GM19240 (cell line): ENCODE measurements at regions not wholly inside any gene's neighbourhood (a gene's known extent, or its start where the extent isn't known, plus 50 kb on each side); places are given as distances from the start of the nearest gene placed in this dataset.
A peak's percentile ranks its signal among the peaks of the same experiment; 100 is the strongest.

Source experiments
- DNase-seq: peaks from one replicate; pipeline ENCODE4 v3.0.0; 2011; ENCODE audit warnings: low spot score; ENCODE audit not compliant: insufficient read length

DNA sequence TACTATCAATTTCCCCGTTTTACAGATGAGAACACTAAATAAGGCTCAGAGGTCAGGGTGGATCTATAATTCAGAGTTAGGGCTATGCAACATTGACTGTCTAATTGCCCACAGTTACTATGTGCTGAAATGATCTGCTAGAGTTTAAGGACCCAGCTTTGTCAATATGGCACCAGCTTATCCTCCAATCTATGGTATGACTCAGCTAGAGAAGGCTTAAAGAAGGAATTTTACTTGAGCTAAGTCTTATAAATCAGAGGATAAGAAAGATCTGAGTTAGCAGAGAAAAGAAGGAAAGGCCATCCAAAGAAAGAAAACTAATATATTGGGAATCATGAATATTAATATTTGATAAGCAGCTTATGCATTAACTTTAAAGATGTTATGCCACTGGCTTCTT lies 78.1 kb downstream of the ASB9 start:
- DNase-seq = no peak

DNA sequence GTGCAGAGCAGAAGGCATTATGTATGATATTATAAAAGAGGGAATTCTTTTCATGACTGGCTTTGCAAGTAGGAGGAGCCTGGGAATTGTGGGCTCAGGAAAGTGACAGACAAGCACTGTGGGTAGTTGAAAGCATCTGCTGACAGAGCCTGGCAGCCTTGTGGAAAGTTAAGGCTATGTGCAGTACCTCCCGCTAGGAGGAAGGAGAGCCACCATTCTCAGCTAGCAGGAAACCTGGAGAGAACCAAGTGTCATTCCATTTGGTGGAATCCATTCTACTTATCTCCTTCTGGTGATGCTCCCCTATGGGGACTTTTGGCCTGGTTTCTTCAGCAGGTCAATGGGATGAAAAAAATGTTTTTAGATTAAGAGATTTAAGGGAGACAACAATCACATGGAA lies 81.8 kb downstream of the ASB9 start:
- DNase-seq = no peak

DNA sequence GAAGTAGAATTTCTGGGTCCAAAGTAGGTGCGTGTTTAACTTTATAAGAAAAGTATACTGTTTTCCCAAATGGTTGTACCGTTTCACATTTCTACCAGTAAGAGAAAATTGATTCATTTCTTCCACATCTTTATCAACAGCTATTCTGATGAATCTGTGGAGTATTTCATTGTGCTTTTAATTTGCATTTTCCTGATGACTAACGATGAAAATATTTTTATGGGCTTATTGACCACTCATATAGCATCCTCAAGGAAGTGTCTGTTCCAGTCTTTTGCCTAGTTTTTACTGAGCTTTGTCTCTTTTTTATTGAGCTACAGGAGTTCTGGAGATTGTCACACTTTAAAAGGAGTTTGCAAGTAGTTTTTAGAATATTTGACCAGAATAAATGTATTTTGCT lies 92.6 kb downstream of the ASB9 start:
- DNase-seq = no peak

DNA sequence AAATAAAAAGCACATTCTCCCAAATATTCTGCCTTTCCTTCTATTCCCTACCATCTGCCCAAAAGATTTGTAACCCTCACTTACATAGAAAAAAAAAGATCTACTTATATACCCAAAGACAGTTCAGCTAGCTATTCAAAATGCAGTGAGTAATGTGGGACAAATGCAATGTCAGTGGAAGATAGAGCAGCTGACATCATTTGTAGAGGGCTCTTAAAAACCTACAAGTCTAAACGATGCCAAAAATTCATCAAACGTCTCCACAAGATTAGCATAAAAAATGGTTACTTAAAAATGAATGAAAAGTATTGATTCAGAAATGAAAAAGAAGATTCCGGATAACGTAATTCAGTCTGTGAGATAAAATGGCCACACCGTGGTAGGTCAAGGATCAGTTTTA lies 96.5 kb downstream of the ASB9 start:
- DNase-seq = no peak

DNA sequence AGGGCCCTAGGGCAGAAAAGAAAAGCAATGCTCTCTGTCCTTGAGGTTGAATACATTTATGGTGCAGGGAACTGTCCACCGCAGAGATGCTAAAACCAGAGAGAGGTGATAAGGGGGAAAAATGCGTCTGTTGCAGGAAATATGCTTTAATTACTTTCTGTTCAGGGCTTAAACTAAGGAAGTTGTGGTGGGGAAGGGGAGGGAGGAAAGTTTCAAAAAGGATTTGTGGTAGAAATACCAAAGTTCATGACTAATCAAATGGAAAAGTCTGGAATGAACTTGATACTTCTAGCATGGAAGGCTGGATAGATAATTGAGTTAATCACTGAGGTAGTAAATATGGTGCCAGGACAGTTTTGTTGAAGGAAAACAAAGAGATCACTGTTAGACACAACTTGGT lies 99.0 kb downstream of the ASB9 start:
- DNase-seq = no peak

DNA sequence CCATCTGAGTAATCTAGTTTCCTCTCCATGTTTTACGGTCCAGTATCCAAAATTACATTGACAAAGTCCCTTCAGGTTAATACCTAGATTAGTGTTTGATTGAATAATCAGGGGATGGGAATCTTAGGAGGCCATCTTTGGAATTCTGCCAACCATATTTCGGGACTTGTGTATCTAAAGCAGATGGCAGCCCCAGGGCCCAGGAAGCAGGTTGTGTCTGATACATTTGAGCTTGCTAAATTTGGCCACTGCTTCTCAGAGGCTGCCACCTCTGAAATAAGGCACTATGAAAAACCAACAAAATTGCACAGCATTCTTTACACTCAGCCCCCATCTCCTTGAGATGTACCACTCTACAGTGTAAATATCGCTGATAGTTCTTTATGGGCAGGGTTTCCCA lies 102.1 kb downstream of the ASB9 start:
- DNase-seq = no peak

DNA sequence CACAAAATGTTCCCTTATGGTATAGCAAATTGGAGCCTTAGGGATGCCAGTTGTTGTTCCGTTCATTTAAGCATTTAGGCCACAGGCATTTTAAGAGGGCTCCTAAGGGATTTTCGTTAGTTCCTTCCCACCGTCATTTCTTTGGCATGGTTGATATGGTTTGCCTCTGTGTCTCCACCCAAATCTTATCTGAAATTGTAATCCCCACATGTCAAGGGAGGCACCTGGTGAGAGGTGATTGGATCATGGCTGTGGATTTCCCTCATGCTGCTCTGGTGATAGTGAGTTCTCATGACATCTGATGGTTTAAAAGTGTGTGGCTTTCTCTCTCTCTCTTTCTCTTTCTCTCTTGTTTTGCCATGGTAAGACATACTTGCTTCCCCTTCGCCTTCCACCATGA lies 104.1 kb downstream of the ASB9 start:
- no peak for DNase-seq

DNA sequence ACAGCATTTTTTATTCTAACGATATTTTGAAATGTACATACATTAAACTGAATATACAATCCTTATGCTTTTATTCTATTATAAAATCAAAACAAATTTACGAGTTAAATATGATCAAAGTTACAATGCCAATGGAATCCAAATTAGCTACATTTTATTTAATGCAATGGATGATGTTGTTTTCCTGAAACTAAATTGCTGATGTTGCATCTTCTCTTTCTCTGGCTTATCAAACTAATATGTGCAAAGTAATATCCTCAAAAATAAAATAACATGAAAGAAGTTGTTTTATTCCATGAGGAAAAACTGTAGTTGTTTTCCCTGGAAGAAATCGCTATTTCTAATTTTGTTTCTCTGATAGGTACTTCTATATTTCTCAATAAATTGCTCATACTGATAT lies 106.8 kb downstream of the ASB9 start:
- DNase-seq = no peak

DNA sequence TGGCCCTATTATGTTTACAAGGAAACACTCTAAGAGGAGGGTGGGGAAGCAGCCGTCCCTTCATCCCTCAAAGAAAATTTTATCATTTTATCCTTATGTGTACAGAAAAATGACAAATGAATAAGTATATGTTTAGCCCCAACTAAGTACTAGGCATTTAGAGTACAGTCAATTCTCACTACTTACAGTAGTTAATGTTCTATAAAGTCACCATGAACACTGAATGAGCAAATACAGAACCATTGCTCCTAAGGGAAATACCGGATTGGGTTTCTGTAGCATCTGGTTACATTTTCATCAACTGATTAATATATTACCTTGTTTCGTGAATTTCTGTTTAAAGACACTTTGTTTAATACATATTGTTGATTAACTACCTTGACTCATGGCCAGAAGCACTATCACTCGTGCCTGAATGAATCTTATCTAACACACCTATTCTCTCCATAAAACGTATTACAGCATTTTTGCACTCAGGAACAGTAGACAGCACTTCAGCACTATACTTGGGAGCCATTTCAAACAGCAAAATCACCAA lies 109.3 kb downstream of the ASB9 start:
- DNase-seq = no peak

DNA sequence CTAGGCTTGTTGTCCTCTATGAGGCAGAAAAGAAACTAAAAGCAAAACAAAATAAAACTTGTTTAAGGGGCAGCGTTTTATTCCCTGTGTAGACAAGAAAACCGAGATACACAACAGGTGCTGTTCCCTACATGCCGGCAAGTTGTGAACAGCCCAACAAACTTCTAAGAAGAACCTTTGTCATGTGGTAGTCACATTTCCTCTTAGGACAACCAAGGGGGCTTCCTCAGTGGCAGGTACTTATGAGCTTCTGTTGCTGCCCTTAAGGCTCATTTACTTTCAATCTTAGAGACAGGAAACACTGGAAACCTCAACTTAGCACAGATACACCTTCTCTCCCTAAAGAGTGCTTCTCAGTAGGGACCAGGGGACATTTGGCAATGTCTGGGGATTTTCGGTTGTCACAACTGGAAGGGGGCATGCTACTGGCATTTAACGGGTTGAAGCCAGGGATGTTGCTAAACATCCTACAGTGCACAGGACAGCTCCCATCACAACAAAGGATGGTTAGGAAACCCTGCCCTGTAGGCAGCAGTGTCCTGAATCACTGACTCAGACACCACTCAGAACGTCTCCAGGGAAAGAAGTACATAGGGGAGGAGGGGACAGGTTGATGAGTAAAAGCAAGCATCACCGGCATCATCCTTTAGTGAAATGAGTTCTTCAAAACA lies 111.0 kb downstream of the ASB9 start:
- DNase-seq = no peak

DNA sequence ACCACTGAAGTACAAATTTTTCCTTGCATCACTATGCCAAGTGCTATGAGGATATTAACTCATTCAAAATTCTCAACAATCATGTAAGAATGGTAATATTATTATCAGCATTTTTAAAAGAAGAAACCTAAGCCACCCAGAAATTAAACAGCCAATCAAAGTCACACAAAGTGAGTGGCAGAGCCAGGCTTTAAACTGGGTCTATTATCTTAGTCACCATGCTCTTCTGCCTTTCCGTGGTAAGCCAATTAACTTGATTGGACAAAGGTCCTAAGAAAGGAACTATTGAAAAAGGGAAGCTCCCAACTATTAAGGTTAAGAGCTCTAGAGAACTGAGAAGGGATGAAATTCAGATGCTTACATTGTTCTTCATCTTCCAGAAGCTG lies 111.5 kb downstream of the ASB9 start:
- no peak for DNase-seq

DNA sequence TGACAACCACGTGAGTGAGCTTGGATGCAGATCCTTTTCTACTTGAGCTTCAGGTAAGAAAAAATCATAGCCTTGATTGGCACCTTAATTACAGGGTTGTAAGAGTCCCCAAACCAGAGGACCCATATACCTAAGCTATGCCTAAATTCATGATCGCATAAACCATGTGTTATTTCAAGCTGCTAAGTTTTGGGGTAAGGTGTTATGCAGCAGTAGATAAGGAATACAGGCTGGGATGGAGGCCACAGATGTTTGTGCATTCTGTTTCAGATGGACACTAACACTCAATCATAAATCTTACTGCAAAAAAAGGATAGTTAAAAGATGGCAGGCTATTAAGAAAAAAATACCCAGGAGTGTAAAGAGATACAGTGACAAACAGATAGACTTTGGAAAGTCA lies 112.3 kb downstream of the ASB9 start:
- no peak for DNase-seq

DNA sequence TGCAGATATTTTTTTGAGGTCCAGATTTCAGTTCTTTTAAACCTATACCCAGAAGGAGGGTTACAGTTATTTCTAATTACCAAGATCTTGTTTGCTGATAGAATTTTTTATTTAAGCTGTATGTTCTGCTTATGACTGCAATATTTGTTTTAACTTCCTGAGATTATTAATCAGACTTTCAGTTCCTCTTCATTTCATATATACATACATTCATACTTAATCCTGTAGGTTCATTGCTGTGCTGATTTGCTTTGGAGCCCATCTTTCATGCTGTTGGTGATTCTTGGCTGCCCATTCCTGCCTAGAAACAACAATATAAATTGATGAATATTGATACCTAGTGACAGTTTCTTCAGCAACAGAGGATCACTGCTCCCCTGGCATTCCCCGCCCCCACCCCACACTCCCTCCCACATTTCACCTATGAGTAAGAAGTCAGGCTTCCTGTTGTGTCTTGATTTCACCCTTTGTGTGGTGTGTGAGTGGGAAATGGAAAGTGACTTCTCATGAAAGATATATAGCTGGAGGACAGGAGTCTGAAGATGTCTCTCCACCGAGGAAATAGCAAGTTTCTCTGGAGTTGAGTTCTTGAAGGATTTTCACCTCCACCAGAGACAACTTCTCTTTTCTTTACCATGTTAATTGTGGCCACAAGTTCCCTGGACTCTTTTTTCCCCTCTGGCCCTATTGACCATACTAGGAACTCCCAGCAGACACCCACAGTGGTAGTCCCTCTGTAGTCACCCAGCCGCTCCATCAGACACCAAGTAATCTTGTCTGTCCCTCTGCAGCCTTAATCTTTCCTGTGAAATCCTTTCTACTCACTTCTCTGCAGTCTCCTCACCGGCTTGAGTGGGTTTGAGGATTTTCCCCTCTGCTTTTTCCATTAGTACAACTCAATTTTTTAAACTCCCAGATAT lies 118.4 kb downstream of the ASB9 start:
- no peak for DNase-seq

DNA sequence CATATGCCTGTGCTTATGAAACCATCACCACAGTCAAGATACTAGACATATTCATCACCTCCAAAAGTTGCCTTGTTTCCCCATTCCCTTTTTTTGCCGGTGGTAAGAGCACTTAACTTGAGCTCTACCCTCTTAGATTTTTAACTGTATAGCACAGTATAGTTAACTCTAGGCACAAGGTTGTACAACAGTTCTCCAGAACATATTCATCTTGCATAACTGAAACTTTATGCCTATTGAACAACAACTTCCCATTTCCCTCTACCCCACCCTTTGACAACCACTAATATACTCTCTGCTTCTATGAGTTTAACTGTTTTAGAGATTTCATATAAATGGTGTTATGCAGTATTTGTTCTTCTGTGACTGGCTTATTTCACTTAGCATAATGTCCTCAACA lies 119.3 kb downstream of the ASB9 start:
- no peak for DNase-seq

DNA sequence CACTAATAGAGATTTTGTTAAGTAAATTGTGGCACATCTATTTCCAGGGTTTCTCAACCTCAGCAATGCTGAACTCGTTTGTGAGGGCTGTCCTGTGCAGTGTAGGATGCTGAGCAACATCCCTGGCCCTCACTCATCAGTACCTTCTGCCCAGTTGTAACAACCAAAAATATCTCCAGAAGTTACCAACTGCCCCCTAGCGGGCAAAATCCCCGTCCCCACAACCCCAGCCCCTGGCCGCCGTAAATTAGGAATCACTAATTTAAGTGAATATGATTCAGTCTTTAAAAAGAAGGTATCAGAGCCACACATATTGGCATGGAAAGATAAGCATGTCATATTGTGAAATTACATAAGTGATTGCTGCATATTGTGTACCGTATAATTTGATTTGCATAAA lies 123.4 kb downstream of the ASB9 start:
- no peak for DNase-seq

DNA sequence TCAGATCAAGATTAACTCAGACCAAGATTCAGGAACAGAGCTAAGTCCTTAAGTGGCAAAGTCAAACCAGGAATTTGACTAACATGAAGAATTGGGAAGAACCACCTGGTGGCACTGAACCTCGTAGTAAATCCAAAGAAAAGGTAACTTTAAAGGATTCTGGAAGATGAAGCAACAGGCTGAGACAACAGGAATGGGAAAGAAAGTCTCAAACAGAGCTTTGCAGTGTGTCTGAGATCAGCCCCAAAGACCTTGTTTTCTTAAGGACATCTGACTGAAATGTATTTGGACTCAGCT lies 126.1 kb downstream of the ASB9 start:
- DNase-seq = no peak

DNA sequence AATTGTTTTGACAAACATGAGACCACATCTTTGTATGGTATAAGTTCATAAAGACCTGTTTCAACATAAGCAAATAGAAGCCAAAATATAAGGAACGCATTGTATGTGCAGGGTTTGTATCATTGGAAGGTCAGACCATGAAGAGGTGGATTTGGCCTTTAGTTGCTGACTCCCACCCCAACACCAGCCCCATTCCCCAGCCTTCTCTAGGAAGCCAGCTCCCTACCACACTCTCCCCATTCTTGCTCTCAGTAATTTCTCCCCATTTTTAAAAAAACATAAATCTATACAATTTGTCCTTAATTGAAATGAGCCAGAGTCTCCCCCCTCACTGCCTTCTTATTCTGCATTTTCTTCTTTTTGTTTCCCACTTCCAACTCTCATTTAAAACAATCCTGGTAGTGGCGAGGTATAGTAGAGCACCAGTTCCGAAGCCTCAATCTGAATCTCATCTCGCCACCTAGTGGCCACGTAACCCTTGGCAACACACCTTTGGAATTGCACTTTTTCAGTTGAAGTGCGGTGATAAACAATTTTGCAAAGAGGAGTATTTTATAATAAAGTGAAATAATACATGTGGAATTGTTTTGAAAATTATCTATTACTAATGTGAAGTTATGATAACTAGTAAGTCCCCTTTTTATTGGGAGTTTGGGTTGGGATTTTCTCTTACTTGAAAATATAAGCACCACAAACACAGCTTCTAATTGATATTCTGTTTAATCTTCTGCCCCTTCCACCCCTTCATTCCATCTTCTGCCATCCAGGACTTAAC lies 126.6 kb downstream of the ASB9 start:
- peak; percentile 35 for DNase-seq

DNA sequence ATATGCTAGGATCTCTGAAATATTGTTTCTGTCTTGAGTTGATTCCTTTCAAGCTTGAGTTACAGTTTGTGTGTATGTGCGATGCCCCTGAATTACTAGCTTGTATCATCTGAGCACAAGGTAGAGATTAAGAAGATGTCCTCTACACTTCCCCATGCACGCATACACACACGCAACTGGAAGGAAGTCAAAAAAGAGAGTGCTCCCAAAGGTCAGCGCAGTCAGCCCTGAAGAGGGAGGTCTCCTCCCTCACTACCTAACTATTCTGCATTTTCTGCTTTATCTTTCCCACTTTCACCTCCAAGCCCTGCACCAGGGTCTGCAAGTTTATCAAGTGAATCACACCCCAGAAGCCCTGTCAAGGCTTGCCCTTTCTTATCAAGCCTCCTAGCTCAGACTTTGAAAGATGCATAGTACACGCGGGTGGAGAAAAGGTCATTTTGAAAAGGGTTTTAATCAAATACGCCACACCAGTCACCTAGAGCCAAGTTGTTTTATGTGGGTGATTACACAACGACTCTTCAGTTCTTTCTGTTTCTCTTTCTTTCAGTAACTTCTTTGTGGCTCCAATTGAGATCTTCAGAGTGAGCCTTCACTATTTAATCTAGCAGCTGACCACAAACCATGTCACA lies 127.7 kb downstream of the ASB9 start:
- no peak for DNase-seq

DNA sequence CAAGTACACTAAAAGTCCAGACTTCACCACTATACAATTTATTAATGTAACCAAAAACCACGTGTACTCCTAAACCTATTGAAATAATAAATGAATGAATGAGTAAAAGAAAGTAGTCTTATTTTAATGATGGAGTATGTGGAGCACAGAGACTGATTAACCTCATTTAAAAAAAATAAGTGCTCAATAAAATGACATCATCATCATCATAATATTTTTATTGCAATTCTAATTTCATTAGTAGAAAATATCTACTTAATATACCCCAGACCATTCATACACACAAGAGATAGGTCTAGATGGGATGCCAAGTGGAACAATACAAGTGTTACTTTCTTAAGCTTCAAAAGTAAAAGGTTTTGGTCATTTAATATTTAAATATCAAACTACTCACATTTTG lies 133.1 kb downstream of the ASB9 start:
- DNase-seq = no peak

DNA sequence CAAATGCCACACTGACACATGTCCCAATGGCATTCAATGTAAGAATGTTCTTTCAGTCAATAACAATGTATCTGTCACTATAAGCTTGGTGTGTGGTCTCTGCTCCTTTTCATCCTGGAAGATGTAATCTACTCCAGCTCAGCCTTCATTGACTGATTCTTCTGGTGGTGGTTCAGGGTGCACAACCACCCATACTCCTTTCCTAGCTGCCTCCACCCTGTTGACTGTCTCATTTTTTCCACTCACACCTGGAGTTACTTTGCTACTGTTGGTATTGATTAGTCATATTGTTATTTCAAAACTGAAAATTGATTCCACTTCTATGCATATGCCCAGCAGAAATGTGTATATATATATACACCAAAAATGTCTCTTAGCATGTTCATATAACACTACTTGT lies 140.5 kb downstream of the ASB9 start:
- DNase-seq = no peak

DNA sequence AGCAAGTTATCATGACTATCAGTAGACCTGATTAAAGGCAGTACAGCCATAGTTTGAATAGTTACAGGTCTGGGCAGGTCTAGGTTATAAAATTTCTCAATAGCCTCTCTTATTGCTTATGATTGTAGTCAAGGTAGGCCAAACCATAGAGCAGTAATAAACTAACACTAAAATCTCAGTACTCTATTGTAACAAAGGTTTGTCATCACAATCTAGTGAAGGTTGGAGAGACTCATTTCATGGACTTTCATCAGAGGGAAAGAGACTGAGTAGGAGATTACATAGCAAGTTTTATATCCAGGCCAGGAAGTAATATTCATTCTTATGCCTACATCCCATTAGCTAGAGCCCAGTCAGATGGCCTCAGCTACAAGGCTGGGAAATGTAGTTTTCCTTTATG lies 141.0 kb downstream of the ASB9 start:
- no peak for DNase-seq

DNA sequence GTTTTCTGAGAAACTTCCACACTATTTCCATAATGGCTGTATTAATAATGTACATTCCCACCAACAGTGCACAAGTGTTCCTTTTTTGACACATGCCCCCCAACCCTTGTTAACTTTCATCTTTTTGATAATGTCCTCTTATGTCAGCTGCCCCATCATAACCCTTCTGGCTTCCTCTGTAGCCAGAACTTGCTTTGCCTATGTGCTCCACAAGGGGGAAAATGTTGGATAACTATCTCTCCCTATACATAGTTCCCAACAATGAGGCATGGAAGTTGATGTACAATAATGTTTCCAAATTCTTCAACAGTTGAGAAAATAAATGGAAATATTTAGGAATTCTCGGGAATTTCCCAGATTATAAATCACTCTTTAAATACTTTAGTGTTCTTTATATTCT lies 142.9 kb downstream of the ASB9 start:
- DNase-seq = no peak
